ENCODE measurements at regions not wholly inside any gene's neighbourhood (a gene's known extent, or its start where the extent isn't known, plus 50 kb on each side); places are given as distances from the start of the nearest gene placed in this dataset.

GRCh38 chr7:17019106-17019505, 137.3 kb upstream of the AGR3 start:
- DNase-seq (ENCODE audit: low read depth) = peak; percentile 34

GRCh38 chr7:17020250-17020649, 138.5 kb upstream of the AGR3 start:
- no peak for DNase-seq (ENCODE audit: low read depth)

- no peak for DNase-seq (ENCODE audit: low read depth)
These were observed 139.4 kb upstream of the AGR3 start for GRCh38 chr7:17021205-17021604.

GRCh38 chr7:17022920-17023319, 141.1 kb upstream of the AGR3 start:
- no peak for DNase-seq (ENCODE audit: low read depth)

GRCh38 chr7:17026269-17026668, 144.5 kb upstream of the AGR3 start:
- DNase-seq (ENCODE audit: low read depth) = no peak

GRCh38 chr7:17027143-17027788, 145.5 kb upstream of the AGR3 start:
- DNase-seq (ENCODE audit: low read depth) = peak; percentile 36

GRCh38 chr7:17027789-17028152, 146.0 kb upstream of the AGR3 start:
- no peak for DNase-seq (ENCODE audit: low read depth)

GRCh38 chr7:17029150-17029549, 147.4 kb upstream of the AGR3 start:
- no peak for DNase-seq (ENCODE audit: low read depth)

GRCh38 chr7:17030559-17030958, 148.8 kb upstream of the AGR3 start:
- no peak for DNase-seq (ENCODE audit: low read depth)

- DNase-seq (ENCODE audit: low read depth) = no peak
These were observed 150.2 kb upstream of the AGR3 start for GRCh38 chr7:17031906-17032551.

- no peak for DNase-seq (ENCODE audit: low read depth)
These were observed 151.5 kb upstream of the AGR3 start for GRCh38 chr7:17033245-17033644.

GRCh38 chr7:17036584-17036983, 154.8 kb upstream of the AGR3 start:
- no peak for DNase-seq (ENCODE audit: low read depth)

GRCh38 chr7:17037356-17037755, 155.6 kb upstream of the AGR3 start:
- DNase-seq (ENCODE audit: low read depth) = no peak

GRCh38 chr7:17038160-17038782, 156.5 kb upstream of the AGR3 start:
- DNase-seq (ENCODE audit: low read depth) = no peak

GRCh38 chr7:17038783-17039170, 157.0 kb upstream of the AGR3 start:
- no peak for DNase-seq (ENCODE audit: low read depth)

GRCh38 chr7:17039372-17039771, 157.6 kb upstream of the AGR3 start:
- DNase-seq (ENCODE audit: low read depth) = no peak

GRCh38 chr7:17040716-17041115, 158.9 kb upstream of the AGR3 start:
- DNase-seq (ENCODE audit: low read depth) = no peak

- peak; percentile 57 for DNase-seq (ENCODE audit: low read depth)
These were observed 159.5 kb upstream of the AGR3 start for GRCh38 chr7:17041324-17041723.

GRCh38 chr7:17042211-17042610, 160.4 kb upstream of the AGR3 start:
- no peak for DNase-seq (ENCODE audit: low read depth)

- no peak for DNase-seq (ENCODE audit: low read depth)
These were observed 161.5 kb upstream of the AGR3 start for GRCh38 chr7:17043012-17043877.

- no peak for DNase-seq (ENCODE audit: low read depth)
These were observed 162.6 kb upstream of the AGR3 start for GRCh38 chr7:17044396-17044795.

- DNase-seq (ENCODE audit: low read depth) = no peak
These were observed 163.1 kb upstream of the AGR3 start for GRCh38 chr7:17044861-17045260.

- DNase-seq (ENCODE audit: low read depth) = no peak
These were observed 164.5 kb upstream of the AGR3 start for GRCh38 chr7:17046259-17046658.
